IMR-90 (cell line): ENCODE measurements at regions not wholly inside any gene's neighbourhood (a gene's known extent, or its start where the extent isn't known, plus 50 kb on each side); places are given as distances from the start of the nearest gene placed in this dataset.

Source experiments
- ATAC-seq: fragments of 200-7000 bp; cut with Tn5 transposase; 2 replicates; pipeline ENCODE4 v1.9.1; 2020; ENCODE audit warnings: low read depth, mild to moderate bottlenecking, moderate library complexity
- BruUV-seq: library from RNA; stranded (reverse); fragments of 400-500 nt; replicated peaks from 2 replicates; lab custom pipeline; 2021; lab: Mats Ljungman, UMichigan
- CTCF ChIA-PET: fragments of 300-600 bp; formaldehyde crosslinking; extraction: SDS; loops from one replicate; lab custom pipeline; 2021; ENCODE audit warnings: antibody characterized with exemption; lab: Yijun Ruan, JAX
- POLR2A ChIA-PET: fragments of 300-600 bp; sonication (Branson Sonifier 250); formaldehyde crosslinking; loops from one replicate; lab custom pipeline; 2022; ENCODE audit warnings: antibody characterized with exemption; ENCODE audit not compliant: unreplicated experiment; lab: Charles Lee
- DNase-seq: peaks from one replicate; pipeline ENCODE4 v3.0.0; 2013
- H2AFZ ChIP-seq: replicated peaks from 2 replicates; pipeline ENCODE3; 2013; ENCODE audit warnings: low read length, mild to moderate bottlenecking; ENCODE audit not compliant: poor library complexity
- H2AK5ac ChIP-seq: 2 replicates; pipeline ENCODE4 v1.6.1; 2013; ENCODE audit warnings: low read depth, low read length, inconsistent platforms
- H2AK9ac ChIP-seq: replicated peaks from 2 replicates; pipeline ENCODE3; 2013; ENCODE audit warnings: mild to moderate bottlenecking, low read depth, low read length, moderate library complexity; ENCODE audit not compliant: poor library complexity
- H2BK120ac ChIP-seq: 2 replicates; pipeline ENCODE4 v1.6.1; 2013; ENCODE audit warnings: low read depth, low read length, inconsistent platforms
- H2BK15ac ChIP-seq: 3 replicates; pipeline ENCODE4 v1.6.1; 2013; ENCODE audit warnings: low read depth, low read length, inconsistent platforms
- H2BK20ac ChIP-seq: 2 replicates; pipeline ENCODE4 v1.6.1; 2013; ENCODE audit warnings: low read depth, mild to moderate bottlenecking, inconsistent platforms, low read length, moderate library complexity
- H2BK5ac ChIP-seq: 2 replicates; pipeline ENCODE4 v1.6.1; 2013; ENCODE audit warnings: mild to moderate bottlenecking, low read depth, low read length, inconsistent platforms; ENCODE audit not compliant: poor library complexity, severe bottlenecking
- H3K14ac ChIP-seq: replicated peaks from 2 replicates; pipeline ENCODE4 v1.6.1; 2013; ENCODE audit warnings: low read depth, low read length, inconsistent platforms
- H3K18ac ChIP-seq: 2 replicates; pipeline ENCODE4 v1.6.1; 2013; ENCODE audit warnings: low read depth, low read length, control low read depth
- H3K23ac ChIP-seq: 2 replicates; pipeline ENCODE4 v1.6.1; 2013; ENCODE audit warnings: low read depth, low read length, inconsistent platforms
- H3K27ac ChIP-seq: 2 replicates; pipeline ENCODE4 v1.5.1; 2013; ENCODE audit warnings: mild to moderate bottlenecking, control low read depth, low read length; ENCODE audit not compliant: insufficient read depth
- H3K27me3 ChIP-seq: 2 replicates; pipeline ENCODE4 v1.6.1; 2013; ENCODE audit warnings: low read length; ENCODE audit not compliant: control insufficient read depth, insufficient read depth
- H3K36me3 ChIP-seq: 2 replicates; pipeline ENCODE4 v1.6.1; 2013; ENCODE audit warnings: low read length, mixed read lengths; ENCODE audit not compliant: control insufficient read depth, insufficient read depth
- H3K4ac ChIP-seq: 2 replicates; pipeline ENCODE4 v1.6.1; 2013; ENCODE audit warnings: low read depth, low read length, inconsistent platforms
- H3K4me1 ChIP-seq: 2 replicates; pipeline ENCODE4 v1.6.1; 2013; ENCODE audit warnings: low read length, mixed read lengths; ENCODE audit not compliant: control insufficient read depth, insufficient read depth
- H3K4me2 ChIP-seq: 2 replicates; pipeline ENCODE4 v1.6.1; 2013; ENCODE audit warnings: low read depth, mild to moderate bottlenecking, control low read depth, low read length, moderate library complexity
- H3K4me3 ChIP-seq: 2 replicates; pipeline ENCODE4 v1.5.1; 2013; ENCODE audit warnings: low read depth, mild to moderate bottlenecking, control low read depth, low read length, moderate library complexity; ENCODE audit not compliant: insufficient read depth
- H3K56ac ChIP-seq: 2 replicates; pipeline ENCODE4 v1.6.1; 2013; ENCODE audit warnings: low read length, inconsistent platforms; ENCODE audit not compliant: insufficient read depth; ENCODE audit errors: extremely low read depth
- H3K79me1 ChIP-seq, 2 experiments: 2 replicates each; pipeline ENCODE4 v1.6.1; 2013; ENCODE audit warnings: low read length in 2 of 2, inconsistent platforms in 1 of 2, low read depth in 1 of 2
- H3K9ac ChIP-seq: 2 replicates; pipeline ENCODE4 v1.6.1; 2013; ENCODE audit warnings: low read depth, low read length, control low read depth
- H3K9me1 ChIP-seq: 2 replicates; pipeline ENCODE4 v1.6.1; 2013; ENCODE audit warnings: low read length, inconsistent platforms; ENCODE audit not compliant: insufficient read depth
- H3K9me3 ChIP-seq: 2 replicates; pipeline ENCODE4 v1.6.1; 2013; ENCODE audit warnings: low read length; ENCODE audit not compliant: control insufficient read depth, insufficient read depth
- H4K20me1 ChIP-seq: 2 replicates; pipeline ENCODE4 v1.6.1; 2013; ENCODE audit warnings: low read length, inconsistent platforms; ENCODE audit not compliant: insufficient read depth
- H4K5ac ChIP-seq: 2 replicates; pipeline ENCODE4 v1.6.1; 2013; ENCODE audit warnings: mild to moderate bottlenecking, low read depth, low read length, control low read depth
- H4K8ac ChIP-seq, 2 experiments: 2 replicates each; pipeline ENCODE4 v1.6.1; 2013; ENCODE audit warnings: low read depth in 2 of 2, low read length in 2 of 2, control low read depth in 1 of 2, inconsistent platforms in 1 of 2
- H4K91ac ChIP-seq: 2 replicates; pipeline ENCODE4 v1.6.1; 2013; ENCODE audit warnings: low read depth, low read length, inconsistent platforms; ENCODE audit not compliant: insufficient read depth
- BHLHE40 ChIP-seq: fragments of 150-350 bp; IDR thresholded peaks from 2 replicates; pipeline ENCODE4 v1.6.1; 2016; ENCODE audit warnings: mild to moderate bottlenecking, low read depth, low read length
- CEBPB ChIP-seq: IDR thresholded peaks from 2 replicates; pipeline ENCODE4 v1.6.1; 2012; ENCODE audit warnings: low read depth, low read length, improper control_type of control experiment
- CHD1 ChIP-seq: IDR thresholded peaks from 2 replicates; pipeline ENCODE4 v1.6.1; 2012; ENCODE audit warnings: low read depth, low read length, improper control_type of control experiment
- CTCF ChIP-seq: conservative IDR thresholded peaks from 2 replicates; pipeline ENCODE4 v1.5.1; 2012; ENCODE audit warnings: mild to moderate bottlenecking, low read depth, low read length, improper control_type of control experiment
- ELK1 ChIP-seq: fragments of 150-350 bp; IDR thresholded peaks from 2 replicates; pipeline ENCODE4 v1.6.1; 2016; ENCODE audit warnings: low read depth, mild to moderate bottlenecking, low read length, moderate library complexity, borderline replicate concordance
- FOS ChIP-seq: fragments of 150-350 bp; IDR thresholded peaks from 2 replicates; pipeline ENCODE4 v1.6.1; 2016; ENCODE audit warnings: low read depth, low read length
- MAFK ChIP-seq: IDR thresholded peaks from 2 replicates; pipeline ENCODE4 v1.6.1; 2012; ENCODE audit warnings: low read depth, low read length, improper control_type of control experiment
- MAZ ChIP-seq: IDR thresholded peaks from 2 replicates; pipeline ENCODE4 v1.6.1; 2012; ENCODE audit warnings: low read depth, mild to moderate bottlenecking, low read length, improper control_type of control experiment, moderate library complexity, borderline replicate concordance
- MXI1 ChIP-seq: IDR thresholded peaks from 2 replicates; pipeline ENCODE4 v1.6.1; 2012; ENCODE audit warnings: low read depth, mild to moderate bottlenecking, low read length, moderate library complexity, borderline replicate concordance
- NFE2L2 ChIP-seq: fragments of 150-350 bp; IDR thresholded peaks from 2 replicates; pipeline ENCODE4 v1.6.1; 2016; ENCODE audit warnings: low read depth, mild to moderate bottlenecking, low read length
- POLR2A ChIP-seq: IDR thresholded peaks from 2 replicates; pipeline ENCODE4 v1.6.1; 2012; ENCODE audit warnings: mild to moderate bottlenecking, low read depth, low read length
- RAD21 ChIP-seq: IDR thresholded peaks from 2 replicates; pipeline ENCODE4 v1.6.1; 2012; ENCODE audit warnings: low read length, improper control_type of control experiment
- RCOR1 ChIP-seq: IDR thresholded peaks from 2 replicates; pipeline ENCODE4 v1.6.1; 2012; ENCODE audit warnings: mild to moderate bottlenecking, low read length, improper control_type of control experiment; ENCODE audit not compliant: insufficient replicate concordance
- RFX5 ChIP-seq: IDR thresholded peaks from 2 replicates; pipeline ENCODE4 v1.8.0; 2012; ENCODE audit warnings: low read depth, mild to moderate bottlenecking, low read length, moderate library complexity
- SMC3 ChIP-seq: fragments of 150-350 bp; IDR thresholded peaks from 2 replicates; pipeline ENCODE4 v1.6.1; 2016; ENCODE audit warnings: low read depth, mild to moderate bottlenecking, antibody characterized with exemption, low read length, moderate library complexity
- USF2 ChIP-seq: fragments of 150-350 bp; IDR thresholded peaks from 2 replicates; pipeline ENCODE4 v1.6.1; 2017; ENCODE audit warnings: mild to moderate bottlenecking, antibody characterized with exemption, low read length, low read depth
- WGBS, 2 experiments: methylation state at CpG; one replicate each; pipeline versions ENCODE4 v1.1.5 to v1.1.7; 2013; ENCODE audit warnings: missing lambda C conversion rate in 2 of 2; ENCODE audit not compliant: insufficient read length in 1 of 2; ENCODE audit errors: extremely low coverage in 2 of 2; 5-methylcytosine and 5-hydroxymethylcytosine counted together
- dilution Hi-C: fragments of 300-500 bp; cut with HindIII; formaldehyde crosslinking; loops from one replicate; pipeline ENCODE4 v1.14.3; 2018; ENCODE audit warnings: low sequenced_read_pairs; ENCODE audit not compliant: unreplicated experiment
- in situ Hi-C: fragments of 300-500 bp; cut with MboI; formaldehyde crosslinking; loops from 3 replicates; pipeline ENCODE4 v1.14.3; 2019; ENCODE audit warnings: low sequenced_read_pairs, inconsistent platforms, mixed read lengths
- intact Hi-C: fragments of 100-400 bp; cut with micrococcal nuclease; formaldehyde crosslinking; loops from 2 replicates; pipeline ENCODE4 v1.10.0; 2022

- Histone ChIP-seq H4K91ac (no peak overlapping the region), H3K36me3 (no peaks in the 10 kb centered on the region), H4K20me1 (no peaks in the 10 kb centered on the region), H3K9me3 (peaks cover 15% of the 10 kb centered on the region), H2AFZ (no peak overlapping the region), H3K4ac (no peak overlapping the region), H3K9ac (no peak overlapping the region), H3K4me3 (no peak overlapping the region), H2BK20ac (no peak overlapping the region), H3K4me1 (no peaks in the 10 kb centered on the region), H2BK15ac (no peak overlapping the region), H3K18ac (no peak overlapping the region), H2BK5ac (no peak overlapping the region), H3K79me1 (no peaks in the 10 kb centered on the region), H3K14ac (no peak overlapping the region), H3K27ac (no peak overlapping the region), H3K9me1 (no peaks in the 10 kb centered on the region), H3K23ac (no peak overlapping the region), H2AK5ac (no peak overlapping the region), H4K5ac (no peak overlapping the region), H3K27me3 (no peaks in the 10 kb centered on the region), H3K56ac (no peak overlapping the region), H3K4me2 (no peak overlapping the region), H2AK9ac (no peak overlapping the region), H4K8ac (no peak overlapping the region), H2BK120ac (no peak overlapping the region)
- 20% methylated on average over 1 of the region's 1 CpG; no CpG with 5 or more reads in 1 of the 2 experiments for WGBS, 2 experiments
- DNase-seq = no peak
- POLR2A ChIA-PET = no interaction called here
- dilution Hi-C loops (no loop called here), in situ Hi-C loops (no loop called here), intact Hi-C loops (no loop called here)
- CTCF ChIA-PET = no interaction called here
- TF ChIP-seq CTCF (no peak), SMC3 (no peak), ELK1 (no peak), RAD21 (no peak), RFX5 (no peak), RCOR1 (no peak), CHD1 (no peak), CEBPB (no peak), POLR2A (no peak), USF2 (no peak), BHLHE40 (no peak), NFE2L2 (no peak), MXI1 (no peak), MAFK (no peak), FOS (no peak), MAZ (no peak)
- BruUV-seq = no TSS peak
- no peak for ATAC-seq
These were observed 173.1 kb downstream of the CYLC2 start for GRCh38 chr9:103168254-103168653.
